ENCODE measurements at regions not wholly inside any gene's neighbourhood (a gene's known extent, or its start where the extent isn't known, plus 50 kb on each side); places are given as distances from the start of the nearest gene placed in this dataset.

DNA sequence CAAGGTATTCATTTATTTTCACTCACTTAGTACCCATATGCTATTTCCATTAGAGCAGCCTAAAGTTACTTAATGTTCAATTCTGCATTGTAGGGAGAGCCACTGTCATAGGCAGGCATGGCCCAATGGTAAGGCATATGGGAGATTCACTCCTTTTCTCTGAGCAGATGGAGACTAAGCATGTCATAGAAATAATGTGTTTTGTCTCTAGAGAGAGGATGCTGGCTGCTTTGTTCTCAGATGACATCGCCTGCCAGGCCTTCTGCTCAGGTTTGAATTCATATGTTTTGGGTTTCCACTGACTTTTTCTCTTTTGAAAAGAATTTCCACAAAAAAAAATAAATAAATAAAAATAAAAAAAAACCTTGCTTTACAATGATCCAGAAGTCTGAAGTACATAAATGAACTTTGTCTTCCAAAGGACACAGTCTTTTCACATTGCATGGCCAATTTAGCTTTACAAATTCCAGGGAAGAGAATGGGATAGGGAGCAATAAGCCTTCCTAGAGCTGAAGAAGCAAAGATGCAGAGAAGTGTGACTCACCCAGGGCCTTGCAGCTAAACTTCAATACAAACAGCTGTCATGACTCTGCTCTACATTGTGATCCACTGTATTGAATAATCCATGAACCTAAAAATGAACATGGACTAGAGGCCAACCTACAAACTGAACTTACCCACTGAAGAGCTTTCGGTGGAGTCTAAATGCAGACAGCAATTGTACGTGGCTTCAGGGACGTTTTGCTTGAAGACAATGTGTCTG is 422.5 kb downstream of the CMPK2 start:
- no peak overlapping the region for H3K4me3 ChIP-seq
- WGBS (ENCODE audit: insufficient coverage, low coverage, low lambda C conversion rate, missing lambda C conversion rate) = 54% methylated on average over 4 of the region's 4 CpGs
- DNase-seq = no peak
- H3K27ac ChIP-seq = no peak overlapping the region
- ATAC-seq = no peak
- TF ChIP-seq, protein P1, sequence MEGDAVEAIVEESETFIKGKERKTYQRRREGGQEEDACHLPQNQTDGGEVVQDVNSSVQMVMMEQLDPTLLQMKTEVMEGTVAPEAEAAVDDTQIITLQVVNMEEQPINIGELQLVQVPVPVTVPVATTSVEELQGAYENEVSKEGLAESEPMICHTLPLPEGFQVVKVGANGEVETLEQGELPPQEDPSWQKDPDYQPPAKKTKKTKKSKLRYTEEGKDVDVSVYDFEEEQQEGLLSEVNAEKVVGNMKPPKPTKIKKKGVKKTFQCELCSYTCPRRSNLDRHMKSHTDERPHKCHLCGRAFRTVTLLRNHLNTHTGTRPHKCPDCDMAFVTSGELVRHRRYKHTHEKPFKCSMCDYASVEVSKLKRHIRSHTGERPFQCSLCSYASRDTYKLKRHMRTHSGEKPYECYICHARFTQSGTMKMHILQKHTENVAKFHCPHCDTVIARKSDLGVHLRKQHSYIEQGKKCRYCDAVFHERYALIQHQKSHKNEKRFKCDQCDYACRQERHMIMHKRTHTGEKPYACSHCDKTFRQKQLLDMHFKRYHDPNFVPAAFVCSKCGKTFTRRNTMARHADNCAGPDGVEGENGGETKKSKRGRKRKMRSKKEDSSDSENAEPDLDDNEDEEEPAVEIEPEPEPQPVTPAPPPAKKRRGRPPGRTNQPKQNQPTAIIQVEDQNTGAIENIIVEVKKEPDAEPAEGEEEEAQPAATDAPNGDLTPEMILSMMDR (IDR thresholded peaks at IDR 0.05) = no peak
- no peak for TF ChIP-seq POLR2A (IDR thresholded peaks at IDR 0.05)
- H3K36me3 ChIP-seq = no peaks in the 10 kb centered on the region
- H3K9me3 ChIP-seq = no peaks in the 10 kb centered on the region
- H3K27me3 ChIP-seq = no peaks in the 10 kb centered on the region
- no peaks in the 10 kb centered on the region for H3K4me1 ChIP-seq
- intact Hi-C loops (cut with DNase I) = no loop called here

DNA sequence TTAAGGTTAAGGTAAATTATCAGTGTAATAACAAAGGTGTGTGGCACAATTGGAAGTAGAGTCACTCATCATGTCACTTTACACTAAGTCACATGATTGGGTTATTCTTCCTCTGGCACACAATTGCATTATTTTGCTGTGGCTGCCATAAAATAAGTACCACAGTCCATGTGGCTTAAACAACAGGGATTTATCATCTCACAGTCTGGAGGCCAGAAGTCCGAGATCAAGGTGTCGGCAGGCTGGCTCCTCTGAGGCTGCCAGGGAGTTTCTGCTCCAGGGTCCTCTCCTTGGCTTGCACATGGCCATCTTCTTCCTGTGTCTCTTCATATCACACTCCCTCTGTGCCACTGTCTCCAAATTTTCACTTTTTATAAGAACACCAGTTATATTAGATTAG is 421.2 kb downstream of the CMPK2 start:
- ATAC-seq (no peak), DNase-seq (no peak)
- no peaks in the 10 kb centered on the region for H3K27me3 ChIP-seq
- TF ChIP-seq, protein P1 (IDR thresholded peaks at IDR 0.05) = no peak
- no peak for TF ChIP-seq POLR2A (IDR thresholded peaks at IDR 0.05)
- intact Hi-C loops (cut with DNase I) = no loop called here
- H3K36me3 ChIP-seq = no peaks in the 10 kb centered on the region
- no peak overlapping the region for H3K27ac ChIP-seq
- 27% methylated on average over 2 of the region's 2 CpGs for WGBS (ENCODE audit: insufficient coverage, low coverage, low lambda C conversion rate, missing lambda C conversion rate)
- no peak overlapping the region for H3K4me3 ChIP-seq
- H3K9me3 ChIP-seq = no peaks in the 10 kb centered on the region
- no peaks in the 10 kb centered on the region for H3K4me1 ChIP-seq

DNA sequence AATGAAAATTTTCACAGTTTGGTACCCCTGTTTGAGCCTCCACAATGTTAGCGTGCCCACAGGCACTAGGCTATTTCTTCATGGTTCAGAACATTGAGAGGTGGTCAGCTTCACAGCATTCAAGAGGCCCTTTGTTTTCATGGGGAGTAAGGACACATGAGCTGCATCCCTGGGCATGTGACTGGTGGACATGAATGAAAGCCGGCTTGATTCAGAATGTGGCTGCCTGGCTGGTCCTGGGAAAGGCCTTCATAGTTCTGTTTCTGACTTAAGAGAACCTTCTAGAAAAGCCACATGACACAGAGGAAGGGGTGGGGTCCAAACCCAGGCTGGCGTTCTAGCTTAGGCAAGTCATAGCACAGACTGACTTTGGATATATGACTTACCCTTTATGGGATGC is 420.6 kb downstream of the CMPK2 start:
- Histone ChIP-seq H3K36me3 (no peaks in the 10 kb centered on the region), H3K4me1 (no peaks in the 10 kb centered on the region), H3K27me3 (no peaks in the 10 kb centered on the region), H3K4me3 (no peak overlapping the region), H3K27ac (no peak overlapping the region), H3K9me3 (no peaks in the 10 kb centered on the region)
- TF ChIP-seq, protein P1 (IDR thresholded peaks at IDR 0.05) = no peak
- no peak for TF ChIP-seq POLR2A (IDR thresholded peaks at IDR 0.05)
- intact Hi-C loops (cut with DNase I) = no loop called here
- no peak for ATAC-seq
- no peak for DNase-seq
- 68% methylated on average over 3 of the region's 3 CpGs for WGBS (ENCODE audit: insufficient coverage, low coverage, low lambda C conversion rate, missing lambda C conversion rate)

DNA sequence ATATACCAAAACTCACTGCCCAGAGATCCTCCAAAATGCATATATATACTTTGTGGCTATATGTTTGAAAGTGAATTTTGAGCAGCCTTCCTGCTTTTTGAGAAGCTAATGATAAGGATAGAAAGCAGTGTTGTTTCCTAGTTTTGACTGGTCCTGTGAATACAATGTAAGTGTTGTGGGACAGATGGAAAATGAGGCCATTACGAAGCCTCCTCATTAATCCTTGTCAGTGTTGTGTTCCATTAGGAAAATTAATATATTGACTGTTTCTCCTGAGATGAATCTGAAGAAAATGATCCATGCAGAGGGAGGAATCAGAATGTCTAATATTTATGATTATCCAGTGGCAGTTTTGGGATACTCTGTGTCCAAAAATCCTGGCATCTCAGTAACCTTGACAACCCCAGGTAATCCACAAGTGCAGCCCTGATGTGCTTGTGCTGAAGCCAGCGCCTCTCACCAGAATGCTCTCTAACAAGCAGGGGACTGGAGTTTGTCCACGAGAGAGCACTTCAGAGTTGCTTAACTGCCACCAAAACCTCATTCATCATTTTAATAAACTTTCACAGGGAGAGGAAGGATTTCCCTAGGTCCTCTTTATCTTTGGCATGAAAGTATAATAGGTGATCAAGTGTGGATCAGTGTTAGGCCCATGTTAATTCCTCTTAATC is 418.6 kb downstream of the CMPK2 start:
- WGBS (ENCODE audit: insufficient coverage, low coverage, low lambda C conversion rate, missing lambda C conversion rate) = 29% methylated on average over 3 of the region's 3 CpGs
- no peaks in the 10 kb centered on the region for H3K36me3 ChIP-seq
- no peak for DNase-seq

More for the DNA sequence above, 418.6 kb downstream of the CMPK2 start:
- Histone ChIP-seq H3K4me3 (no peak overlapping the region), H3K9me3 (no peaks in the 10 kb centered on the region), H3K27ac (no peak overlapping the region), H3K4me1 (no peaks in the 10 kb centered on the region), H3K27me3 (no peaks in the 10 kb centered on the region)
- no peak for ATAC-seq
- TF ChIP-seq POLR2A (IDR thresholded peaks at IDR 0.05) = no peak
- TF ChIP-seq, protein P1 (IDR thresholded peaks at IDR 0.05) = no peak
- intact Hi-C loops (cut with DNase I) = no loop called here

Data from right lobe of liver (tissue), 6 donors.